Coronary artery (tissue), 2 donors: ENCODE measurements at regions not wholly inside any gene's neighbourhood (a gene's known extent, or its start where the extent isn't known, plus 50 kb on each side); places are given as distances from the start of the nearest gene placed in this dataset.
A peak's percentile ranks its signal among the peaks of the same experiment; 100 is the strongest.

Source experiments
- DNase-seq: peaks from one replicate; pipeline ENCODE4 v3.0.0-alpha.2; 2017; ENCODE audit warnings: low spot score
- H3K27ac ChIP-seq, 2 donors: fragments of 200-600 bp; sonication (generic); one replicate each; pipeline ENCODE4 v1.5.1; 2016 to 2019
- H3K4me3 ChIP-seq: fragments of 200-600 bp; sonication (generic); 2 replicates; pipeline ENCODE4 v1.5.1; 2016; ENCODE audit warnings: mild to moderate bottlenecking, moderate library complexity
- CTCF ChIP-seq: fragments of 200-600 bp; sonication (generic); IDR thresholded peaks from one replicate; pipeline ENCODE4 v1.5.1; 2019; ENCODE audit warnings: antibody characterized with exemption

- TF ChIP-seq CTCF: no peak
- Histone ChIP-seq H3K4me3 (no peak overlapping the region), H3K27ac (peak overlapping the region; percentile 37 to 43)
- DNase-seq: no peak
Measured at GRCh38 chr13:74576420-74576819, 442.2 kb upstream of the KLF12 start.

- Histone ChIP-seq H3K4me3 (peak overlapping the region; percentile 69), H3K27ac (peak overlapping the region; percentile 37 to 43)
- no peak for TF ChIP-seq CTCF
- DNase-seq: peak; percentile 81
Measured at GRCh38 chr13:74575729-74576125, 441.5 kb upstream of the KLF12 start.

- Histone ChIP-seq H3K27ac (peak overlapping the region; percentile 37 to 43), H3K4me3 (peak overlapping the region; percentile 69)
- TF ChIP-seq CTCF: no peak
- DNase-seq: no peak
Measured at GRCh38 chr13:74574964-74575728, 440.9 kb upstream of the KLF12 start.

GRCh38 chr13:74573654-74574053 lies 439.4 kb upstream of the KLF12 start:
- H3K4me3 ChIP-seq: no peak overlapping the region
- no peak for TF ChIP-seq CTCF
- DNase-seq: no peak

GRCh38 chr13:74571811-74572210 lies 437.6 kb upstream of the KLF12 start:
- Histone ChIP-seq H3K27ac (no peak overlapping the region), H3K4me3 (no peak overlapping the region)
- no peak for DNase-seq
- no peak for TF ChIP-seq CTCF

More at GRCh38 chr13:74573654-74574053, 439.4 kb upstream of the KLF12 start:
- no peak overlapping the region for H3K27ac ChIP-seq

GRCh38 chr13:74570834-74571233 lies 436.6 kb upstream of the KLF12 start:
- no peak for TF ChIP-seq CTCF
- Histone ChIP-seq H3K4me3 (no peak overlapping the region), H3K27ac (no peak overlapping the region)
- no peak for DNase-seq

GRCh38 chr13:74570046-74570445 lies 435.8 kb upstream of the KLF12 start:
- no peak for TF ChIP-seq CTCF
- no peak overlapping the region for H3K27ac ChIP-seq
- H3K4me3 ChIP-seq: no peak overlapping the region
- no peak for DNase-seq
